ENCODE measurements at regions not wholly inside any gene's neighbourhood (a gene's known extent, or its start where the extent isn't known, plus 50 kb on each side); places are given as distances from the start of the nearest gene placed in this dataset.
"Not testable (repeated sequence)": the region's sequence is repeated elsewhere in the genome, so short reads cannot be mapped to it uniquely, and the experiment has no call there.

DNA sequence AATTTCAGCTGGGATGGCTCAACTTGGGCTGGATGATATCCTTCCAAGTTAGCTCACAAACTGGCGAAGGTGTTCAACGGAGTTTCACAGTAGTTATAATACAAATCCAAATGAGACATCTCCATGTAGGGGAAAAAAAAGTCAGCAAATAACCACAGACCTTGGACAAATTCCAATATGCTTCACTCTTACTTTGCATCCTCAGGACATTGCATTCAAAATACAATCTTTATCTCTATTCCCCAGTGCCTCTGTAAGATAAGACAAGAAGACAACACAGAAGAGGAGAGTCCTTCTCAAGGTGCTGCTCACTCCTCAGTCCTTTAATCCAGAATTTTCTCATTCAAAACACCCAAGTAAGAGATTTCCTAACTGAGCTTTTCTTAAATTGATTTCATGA, 1797.7 kb downstream of the MRPL39 start:
- peak; percentile 34 for DNase-seq

DNA sequence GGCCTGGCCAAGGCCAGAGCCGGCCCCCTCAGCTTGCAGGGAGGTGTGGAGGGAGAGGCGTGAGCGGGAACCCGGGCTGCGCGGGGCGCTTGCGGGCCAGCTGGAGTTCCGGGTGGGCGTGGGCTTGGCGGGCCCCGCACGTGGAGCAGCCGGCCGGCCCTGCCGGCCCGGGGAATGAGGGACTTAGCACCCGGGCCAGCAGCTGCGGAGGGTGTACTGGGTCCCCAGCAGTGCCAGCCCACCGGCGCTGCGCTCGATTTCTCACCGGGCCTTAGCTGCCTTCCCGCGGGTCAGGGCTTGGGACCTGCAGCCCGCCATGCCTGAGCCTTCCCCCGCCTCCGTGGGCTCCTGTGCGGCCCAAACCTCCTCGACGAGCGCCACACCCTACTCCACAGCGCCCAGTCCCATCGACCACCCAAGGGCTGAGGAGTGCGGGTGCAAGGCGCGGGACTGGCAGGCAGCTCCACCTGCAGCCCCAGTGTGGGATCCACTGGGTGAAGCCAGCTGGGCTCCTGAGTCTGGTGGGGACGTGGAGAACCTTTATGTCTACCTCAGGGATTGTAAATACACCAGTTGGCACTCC, 1800.2 kb downstream of the MRPL39 start:
- not testable (repeated sequence) for DNase-seq

DNA sequence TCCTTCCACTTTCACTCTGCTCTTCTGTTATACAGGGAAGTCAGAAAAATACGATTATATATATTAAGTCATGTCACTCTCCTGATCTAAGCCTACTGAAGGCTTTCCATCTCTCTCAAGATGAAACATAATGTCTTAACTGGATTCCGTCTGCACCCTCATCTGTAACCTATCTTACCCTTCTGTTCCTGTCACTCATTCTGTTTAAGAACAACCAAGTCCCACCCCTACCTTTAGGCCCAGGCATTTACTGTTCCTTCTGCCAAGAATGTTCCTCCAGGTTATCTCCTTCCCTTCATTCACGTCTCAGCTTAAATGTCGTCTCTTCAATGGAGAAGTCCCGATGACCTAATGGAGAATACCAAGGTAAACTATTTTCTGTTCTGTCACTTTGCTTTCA, 1802.4 kb downstream of the MRPL39 start:
- DNase-seq = no peak

- no peak for DNase-seq
Measured at GRCh38 chr21:23801292-23801691, 1806.0 kb downstream of the MRPL39 start.

- DNase-seq = no peak
Measured at GRCh38 chr21:23799376-23799775, 1807.9 kb downstream of the MRPL39 start.

GRCh38 chr21:23792300-23792699, 1815.0 kb downstream of the MRPL39 start:
- DNase-seq = no peak

- DNase-seq = no peak
Measured at GRCh38 chr21:23789864-23790263, 1817.4 kb downstream of the MRPL39 start.

DNA sequence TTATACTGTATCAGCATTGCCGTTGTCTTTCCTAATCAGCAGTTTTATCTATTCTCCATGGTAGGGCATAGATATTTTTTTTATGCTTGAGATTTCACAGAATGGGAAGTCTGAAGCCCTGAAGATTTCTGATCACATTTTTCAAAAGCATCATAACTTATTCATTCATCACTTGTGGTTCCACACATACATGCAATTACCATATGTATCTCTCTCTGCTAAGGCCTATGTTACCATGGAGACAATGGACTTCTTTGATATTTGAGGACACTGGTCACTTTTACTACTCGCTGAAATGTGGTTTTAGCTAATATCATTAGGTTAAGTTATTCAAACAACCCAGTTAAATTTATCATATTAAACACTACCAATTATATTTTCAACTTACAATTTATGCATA, 1827.0 kb downstream of the MRPL39 start:
- DNase-seq = no peak

DNA sequence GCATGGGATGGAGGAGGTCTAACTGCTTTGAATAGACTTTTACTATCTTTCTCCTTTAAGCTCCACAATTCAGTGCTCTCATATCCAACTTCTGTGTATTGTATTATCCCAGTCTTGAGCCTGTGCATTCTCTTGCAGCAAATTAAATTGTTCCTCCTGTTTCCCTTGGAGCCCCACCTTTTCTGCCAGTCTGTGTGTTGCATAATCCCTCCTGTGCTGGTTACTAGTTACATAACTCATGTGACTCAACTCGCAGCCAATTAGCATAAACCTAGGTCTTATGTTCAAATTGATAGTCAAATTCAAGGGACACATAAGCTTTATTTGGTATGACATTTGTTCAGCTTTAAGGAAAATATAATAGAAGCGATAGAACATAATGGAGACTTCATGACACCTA, 1863.5 kb downstream of the MRPL39 start:
- DNase-seq = peak; percentile 0

DNA sequence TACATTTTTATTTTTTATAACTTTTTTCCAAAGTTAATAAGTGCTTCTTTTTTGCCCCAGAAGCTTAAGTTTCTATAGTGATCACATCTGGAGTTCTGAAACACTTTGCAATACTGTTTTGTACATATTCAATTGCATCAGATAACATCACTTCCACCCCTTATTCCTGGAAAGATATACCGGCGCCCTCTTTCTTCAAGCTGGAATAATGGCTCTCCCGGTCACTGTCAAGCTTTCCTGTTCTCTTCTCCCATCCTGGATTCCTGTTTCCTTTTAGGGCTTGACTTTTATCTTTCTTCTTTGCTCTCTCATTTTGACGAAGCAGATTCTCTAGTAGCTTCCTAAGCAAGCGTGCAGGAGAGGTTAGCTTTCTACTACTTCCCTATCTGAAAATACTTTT, 1866.8 kb downstream of the MRPL39 start:
- DNase-seq = no peak

DNA sequence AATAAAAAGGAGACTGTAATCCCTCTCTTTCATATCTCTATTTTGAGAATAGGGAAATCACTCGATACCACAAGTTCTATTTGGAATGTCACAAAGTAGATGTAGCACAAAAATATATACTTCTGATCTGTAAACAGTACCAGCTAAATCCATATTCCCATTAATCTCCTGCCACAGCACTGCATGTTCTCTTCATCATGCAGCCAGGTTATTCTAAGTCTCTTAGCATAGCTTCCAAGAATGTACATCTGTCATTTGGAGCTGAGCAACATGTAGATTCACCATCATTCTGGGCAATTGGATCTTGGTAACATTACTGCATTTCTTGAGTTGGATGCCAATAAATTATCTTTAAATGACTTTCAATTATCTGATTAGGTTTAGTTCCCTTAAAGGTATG, 1874.5 kb downstream of the MRPL39 start:
- no peak for DNase-seq

GRCh38 chr21:23729331-23729730, 1878.0 kb downstream of the MRPL39 start:
- no peak for DNase-seq

GRCh38 chr21:23725576-23725975, 1881.7 kb downstream of the MRPL39 start:
- peak; percentile 15 for DNase-seq

- no peak for DNase-seq
Measured at GRCh38 chr21:23718446-23719285, 1888.6 kb downstream of the MRPL39 start.

GRCh38 chr21:23712166-23712565, 1895.1 kb downstream of the MRPL39 start:
- DNase-seq = no peak

GRCh38 chr21:23706431-23706830, 1900.8 kb downstream of the MRPL39 start:
- DNase-seq = no peak

- no peak for DNase-seq
Measured at GRCh38 chr21:23699402-23699801, 1907.9 kb downstream of the MRPL39 start.

DNA sequence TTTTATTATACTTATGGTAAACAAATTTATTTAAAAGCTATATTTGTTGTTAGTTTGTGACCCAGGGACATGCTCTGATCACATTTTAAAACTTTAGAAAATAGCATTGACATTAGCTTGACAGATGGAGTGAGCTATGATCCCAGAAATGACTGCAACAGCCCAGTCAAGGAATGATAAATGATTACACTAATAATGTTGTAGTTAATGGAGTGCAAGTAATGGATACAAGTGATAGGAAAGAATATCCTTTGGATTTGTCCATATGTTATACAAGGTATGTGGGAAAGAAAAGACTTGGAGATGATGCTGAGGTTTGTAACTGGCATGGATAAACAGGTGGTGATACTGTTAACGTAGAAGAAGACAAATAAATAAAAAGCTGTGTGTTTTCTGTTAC, 1908.7 kb downstream of the MRPL39 start:
- no peak for DNase-seq

GRCh38 chr21:23695443-23695842, 1911.8 kb downstream of the MRPL39 start:
- no peak for DNase-seq

- peak; percentile 1 for DNase-seq
Measured at GRCh38 chr21:23694390-23694789, 1912.9 kb downstream of the MRPL39 start.

- no peak for DNase-seq
Measured at GRCh38 chr21:23690316-23690715, 1917.0 kb downstream of the MRPL39 start.

- DNase-seq = no peak
Measured at GRCh38 chr21:23686737-23687523, 1920.4 kb downstream of the MRPL39 start.

GRCh38 chr21:23684431-23684830, 1922.8 kb downstream of the MRPL39 start:
- no peak for DNase-seq

DNA sequence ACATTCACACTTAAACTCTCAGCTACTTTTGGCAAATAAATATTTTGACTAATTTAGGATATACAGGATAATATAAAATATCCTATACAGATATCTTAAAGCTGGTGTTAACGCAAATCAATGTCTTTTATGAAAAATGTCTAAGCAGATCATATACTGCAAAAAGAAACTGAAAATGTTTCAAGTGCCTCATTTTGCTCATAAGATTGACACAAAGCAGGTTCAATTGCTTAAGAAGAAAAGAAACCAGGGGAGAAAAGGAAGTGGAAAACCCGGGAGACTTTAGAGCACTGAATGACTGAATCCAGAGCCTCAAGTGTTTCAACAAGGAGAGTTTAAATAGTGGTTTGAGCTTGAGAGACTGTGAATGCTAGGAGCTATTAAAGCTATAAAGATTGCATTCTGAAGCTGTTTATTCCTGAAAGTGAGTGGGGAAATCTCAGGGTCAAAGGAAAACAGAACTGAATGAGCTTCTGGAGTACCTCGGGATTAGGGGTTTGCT, 1943.0 kb downstream of the MRPL39 start:
- no peak for DNase-seq

Data from hematopoietic multipotent progenitor cell treated with erythropoietin and hydrocortisone succinate and interleukin-3 and kit ligand, for 4 days (in vitro differentiated cells).